ENCODE measurements at regions not wholly inside any gene's neighbourhood (a gene's known extent, or its start where the extent isn't known, plus 50 kb on each side); places are given as distances from the start of the nearest gene placed in this dataset.

GRCh38 chr7:41554481-41554880 lies 148.4 kb downstream of the INHBA start:
- H4K5ac ChIP-seq (ENCODE audit: insufficient read length, low read depth, low read length): no peak overlapping the region
- H3K4me3 ChIP-seq (ENCODE audit: extremely low read depth in 1 of 4, insufficient read depth in 2 of 4, low read depth in 3 of 4, low read length in 4 of 4): no peak overlapping the region
- no peaks in the 10 kb centered on the region for H3K79me1 ChIP-seq (ENCODE audit: low read depth, low read length)
- H3K23me2 ChIP-seq (ENCODE audit: low read depth, low read length): no peaks in the 10 kb centered on the region
- no peak overlapping the region for H2BK15ac ChIP-seq (ENCODE audit: low read length)
- H3K9ac ChIP-seq (replicated peaks in 1 of 4; ENCODE audit: extremely low read depth in 1 of 4, low read depth in 3 of 4, low read length in 3 of 4): no peak overlapping the region
- no peak overlapping the region for H3K27ac ChIP-seq (ENCODE audit: low read depth, low read length)
- no peak overlapping the region for H3K23ac ChIP-seq (ENCODE audit: insufficient read length)
- no peaks in the 10 kb centered on the region for H4K20me1 ChIP-seq (replicated peaks in 1 of 2; ENCODE audit: control insufficient read depth in 1 of 2, insufficient read depth in 2 of 2, low read length in 2 of 2)
- POLR2A ChIA-PET (ENCODE audit: partially characterized antibody): no interaction called here
- no peak overlapping the region for H3K56ac ChIP-seq (replicated peaks; ENCODE audit: insufficient read length, low read depth, low read length)
- H2BK12ac ChIP-seq (ENCODE audit: low read depth, low read length): no peak overlapping the region
- H4K91ac ChIP-seq (replicated peaks; ENCODE audit: insufficient read length, low read length): no peak overlapping the region
- no peak overlapping the region for H4K8ac ChIP-seq (ENCODE audit: extremely low read depth, insufficient read depth, low read length)
- no peak overlapping the region for H3K4me2 ChIP-seq (ENCODE audit: insufficient read depth in 1 of 2, low read depth in 2 of 2, low read length in 2 of 2)
- H3K4ac ChIP-seq (replicated peaks; ENCODE audit: insufficient read length, low read depth, low read length): no peak overlapping the region
- H2BK120ac ChIP-seq (replicated peaks; ENCODE audit: low read depth, low read length): no peak overlapping the region
- no peak overlapping the region for H2BK20ac ChIP-seq (ENCODE audit: low read length)
- H2BK5ac ChIP-seq (ENCODE audit: low read depth, low read length): no peak overlapping the region
- H3K18ac ChIP-seq (ENCODE audit: extremely low read depth, low read length): no peak overlapping the region
- H3K9me3 ChIP-seq (ENCODE audit: insufficient read depth in 2 of 2, low read depth in 1 of 2, low read length in 1 of 2): peaks cover 0 to 19% of the 10 kb centered on the region in 2 experiments; a peak in 3 of 4 replicates
- no peak for TF ChIP-seq RXRA (IDR thresholded peaks at IDR 0.05; ENCODE audit: insufficient read depth, low read depth, low read length)
- TF ChIP-seq E2F6 (IDR thresholded peaks at IDR 0.05): no peak
- no peak for TF ChIP-seq CBX5 (IDR thresholded peaks at IDR 0.05; ENCODE audit: low read depth, low read length)
- no peak for TF ChIP-seq PHF8 (conservative IDR thresholded peaks at IDR 0.05; ENCODE audit: low read depth, low read length)
- TF ChIP-seq CHD2 (IDR thresholded peaks at IDR 0.05; ENCODE audit: low read length): no peak
- TF ChIP-seq RAD21 (IDR thresholded peaks at IDR 0.05 in 1 of 2, conservative IDR thresholded peaks at IDR 0.05 in 1 of 2; ENCODE audit: low read depth in 2 of 2, low read length in 2 of 2): no peak
- H3K4me1 ChIP-seq (replicated peaks in 1 of 4; ENCODE audit: control insufficient read depth in 3 of 4, insufficient read depth in 4 of 4, low read length in 3 of 4): no peaks in the 10 kb centered on the region; a peak in 1 of 7 replicates
- no peak overlapping the region for H2AK5ac ChIP-seq (ENCODE audit: low read depth, low read length)
- CTCF ChIA-PET (ENCODE audit: partially characterized antibody): interaction anchor here (0.6 kb wide), 1 partner anchor 506 kb away, joined by 3 read pairs; no protein-coding TSS in a partner anchor
- H3K36me3 ChIP-seq (ENCODE audit: control insufficient read depth in 2 of 4, insufficient read depth in 4 of 4, low read length in 3 of 4): no peaks in the 10 kb centered on the region
- H3K27me3 ChIP-seq (replicated peaks in 1 of 4; ENCODE audit: control insufficient read depth in 3 of 4, extremely low read depth in 1 of 4, insufficient read depth in 3 of 4, low read length in 3 of 4): no peaks in the 10 kb centered on the region
- DNase-seq (ENCODE audit: low read depth in 1 of 2, low spot score in 2 of 2): no peak
- no peak for FAIRE-seq
- H2AFZ ChIP-seq (ENCODE audit: low read length): no peak overlapping the region
- H3K79me2 ChIP-seq (ENCODE audit: control insufficient read depth in 1 of 2, insufficient read depth in 2 of 2, low read length in 2 of 2): no peaks in the 10 kb centered on the region
- H3K14ac ChIP-seq (ENCODE audit: insufficient read length): no peak overlapping the region
